Adrenal gland (tissue), 9 donors: ENCODE measurements at regions not wholly inside any gene's neighbourhood (a gene's known extent, or its start where the extent isn't known, plus 50 kb on each side); places are given as distances from the start of the nearest gene placed in this dataset.

Experiments
- DNase-seq, 7 donors: peaks; one replicate each; pipeline ENCODE4 v3.0.0-alpha.2; 2019 to 2020
- H3K27ac ChIP-seq, 5 donors: fragments of 200-600 bp; sonication (generic) in 4 of 5; 1 replicate in 3 of 5; 2 replicates in 2 of 5; pipeline versions ENCODE4 v1.5.1 to v1.8.0; 2016 to 2020; ENCODE audit warnings: mild to moderate bottlenecking in 1 of 5
- H3K27me3 ChIP-seq: fragments of 200-600 bp; 2 replicates; pipeline ENCODE4 v1.8.0; 2021
- H3K36me3 ChIP-seq, 2 donors: fragments of 200-600 bp; replicated peaks in 1 of 2; 1 replicate in 1 of 2; 2 replicates in 1 of 2; pipeline versions ENCODE4 v1.5.1 to v1.8.0; 2018 to 2022
- H3K4me1 ChIP-seq, 2 donors: fragments of 200-600 bp; replicated peaks in 1 of 2; 1 replicate in 1 of 2; 2 replicates in 1 of 2; pipeline versions ENCODE4 v1.5.1 to v1.8.0; 2018 to 2021
- H3K4me3 ChIP-seq, 4 donors: fragments of 200-600 bp; sonication (generic) in 3 of 4; one replicate each; pipeline ENCODE4 v1.5.1; 2016 to 2018
- H3K9me3 ChIP-seq, 3 donors: fragments of 200-600 bp; sonication (generic) in 1 of 3; replicated peaks in 1 of 3; 1 replicate in 2 of 3; 2 replicates in 1 of 3; pipeline versions ENCODE4 v1.5.1 to v1.8.0; 2016 to 2021
- POLR2A ChIP-seq, 2 donors: fragments of 450-650 bp; IDR thresholded peaks; one replicate each; pipeline ENCODE4 v1.6.1; 2017; ENCODE audit warnings: antibody characterized with exemption in 2 of 2, mild to moderate bottlenecking in 2 of 2, moderate library complexity in 1 of 2
- WGBS, 4 donors: extraction: QIAGEN DNeasy Blood & Tissue Kit in 2 of 4; methylation state at CpG; one replicate each; pipeline versions ENCODE4 v1.1.5 to v1.1.7; 2013 to 2017; 5-methylcytosine and 5-hydroxymethylcytosine counted together
- intact Hi-C, 2 donors: fragments of 100-400 bp; cut with DNase I; formaldehyde crosslinking; loops; one replicate each; pipeline versions ENCODE4 v1.14.1 to v1.15.0; 2022 to 2023
- TF ChIP-seq, protein P1 (sequence below), 6 experiments: fragments of 450-650 bp in 4 of 6; fragments of 200-600 bp in 2 of 6; sonication (generic) in 1 of 6; IDR thresholded peaks; 1 replicate in 5 of 6; 2 replicates in 1 of 6; pipeline versions ENCODE4 v1.5.1 to v1.8.0; 2016 to 2021; ENCODE audit warnings: antibody characterized with exemption in 6 of 6, mild to moderate bottlenecking in 2 of 6, moderate library complexity in 1 of 6
- donor health status: healthy with polysubstance abuse.
- donor health status: Bipolar disorder and iron deficiency.
- donor health status: DM: yes; HTN: yes; CAD: no.
- donor health status: DM: no; HTN: no; CAD: no.
- donor health status: DM: no; HTN: no; CAD: no.

DNA sequence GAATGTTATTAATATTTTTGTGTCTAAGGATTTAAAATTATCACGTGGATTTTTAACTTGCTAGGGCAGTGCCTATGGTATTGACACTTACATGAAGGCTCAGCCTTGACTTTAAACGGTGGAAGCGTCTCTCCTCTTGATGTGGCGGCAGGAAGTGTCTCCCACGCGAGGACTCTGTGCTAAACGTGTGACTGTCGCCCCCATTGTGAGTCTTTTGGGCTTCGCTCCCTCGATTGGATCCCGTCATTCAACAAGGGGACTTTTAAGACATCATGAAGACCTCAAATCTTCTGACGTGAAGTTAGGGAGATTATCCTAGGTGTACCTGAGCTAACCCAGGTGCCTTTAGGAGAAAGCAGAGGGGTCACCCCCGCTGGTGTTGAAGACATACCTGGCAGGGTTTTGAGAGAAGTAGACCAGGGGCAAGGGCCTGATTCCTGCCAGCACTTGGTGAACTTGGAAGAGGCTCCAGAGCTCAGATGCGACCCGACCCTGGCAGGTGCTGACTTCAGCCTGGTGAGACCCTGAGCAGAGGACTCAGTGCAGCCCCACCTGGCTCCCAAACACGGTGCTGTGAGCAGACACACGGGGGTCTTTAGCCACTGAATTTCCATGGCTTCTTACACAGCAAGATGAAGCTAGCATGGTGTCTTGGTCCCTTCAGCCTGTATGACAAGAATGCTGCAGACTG, 55.7 kb upstream of the IRX4 start:
- intact Hi-C loops, result no loop called here
- TF ChIP-seq, protein P1, sequence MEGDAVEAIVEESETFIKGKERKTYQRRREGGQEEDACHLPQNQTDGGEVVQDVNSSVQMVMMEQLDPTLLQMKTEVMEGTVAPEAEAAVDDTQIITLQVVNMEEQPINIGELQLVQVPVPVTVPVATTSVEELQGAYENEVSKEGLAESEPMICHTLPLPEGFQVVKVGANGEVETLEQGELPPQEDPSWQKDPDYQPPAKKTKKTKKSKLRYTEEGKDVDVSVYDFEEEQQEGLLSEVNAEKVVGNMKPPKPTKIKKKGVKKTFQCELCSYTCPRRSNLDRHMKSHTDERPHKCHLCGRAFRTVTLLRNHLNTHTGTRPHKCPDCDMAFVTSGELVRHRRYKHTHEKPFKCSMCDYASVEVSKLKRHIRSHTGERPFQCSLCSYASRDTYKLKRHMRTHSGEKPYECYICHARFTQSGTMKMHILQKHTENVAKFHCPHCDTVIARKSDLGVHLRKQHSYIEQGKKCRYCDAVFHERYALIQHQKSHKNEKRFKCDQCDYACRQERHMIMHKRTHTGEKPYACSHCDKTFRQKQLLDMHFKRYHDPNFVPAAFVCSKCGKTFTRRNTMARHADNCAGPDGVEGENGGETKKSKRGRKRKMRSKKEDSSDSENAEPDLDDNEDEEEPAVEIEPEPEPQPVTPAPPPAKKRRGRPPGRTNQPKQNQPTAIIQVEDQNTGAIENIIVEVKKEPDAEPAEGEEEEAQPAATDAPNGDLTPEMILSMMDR (IDR thresholded peaks at IDR 0.05), result no peak
- no peak for TF ChIP-seq POLR2A (IDR thresholded peaks at IDR 0.05)

DNA sequence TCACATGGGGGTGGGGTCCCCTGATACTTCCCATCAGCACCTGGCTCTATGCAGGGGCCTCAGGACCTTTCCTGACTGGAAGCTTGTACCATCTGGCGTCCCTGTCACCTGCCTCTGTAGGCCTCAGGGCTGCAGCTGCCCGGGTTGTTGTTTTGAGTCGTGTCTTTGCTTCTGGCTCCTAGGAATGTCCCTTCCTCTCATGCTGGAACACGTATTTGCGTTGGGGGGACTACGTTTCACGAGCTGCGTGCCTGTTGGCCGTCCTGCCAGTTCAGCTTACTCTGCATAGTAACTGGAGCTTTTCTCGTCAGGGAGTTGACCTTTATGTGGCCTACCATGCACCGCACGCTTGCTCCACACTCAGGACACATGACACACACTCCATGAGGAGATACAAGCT, 54.9 kb upstream of the IRX4 start:
- no peaks in the 10 kb centered on the region for H3K36me3 ChIP-seq
- no peaks in the 10 kb centered on the region for H3K9me3 ChIP-seq
- no peak for TF ChIP-seq POLR2A (IDR thresholded peaks at IDR 0.05)
- TF ChIP-seq, protein P1 (IDR thresholded peaks at IDR 0.05), result no peak
- H3K4me3 ChIP-seq, result no peak overlapping the region
- H3K4me1 ChIP-seq, result no peaks in the 10 kb centered on the region
- H3K27me3 ChIP-seq, result no peaks in the 10 kb centered on the region
- WGBS, 4 donors, result 79 to 85% (median 84%) methylated on average over 8 to 12 of the region's 12 CpGs
- intact Hi-C loops, result no loop called here
- DNase-seq, result no peak
- H3K27ac ChIP-seq, result no peak overlapping the region

More for the DNA sequence above, 55.7 kb upstream of the IRX4 start:
- Histone ChIP-seq H3K4me1 (no peaks in the 10 kb centered on the region), H3K4me3 (no peak overlapping the region), H3K9me3 (no peaks in the 10 kb centered on the region), H3K36me3 (no peaks in the 10 kb centered on the region), H3K27ac (no peak overlapping the region), H3K27me3 (no peaks in the 10 kb centered on the region)
- WGBS, 4 donors, result 76 to 85% (median 80%) methylated on average over 12 to 17 of the region's 17 CpGs
- no peak for DNase-seq

DNA sequence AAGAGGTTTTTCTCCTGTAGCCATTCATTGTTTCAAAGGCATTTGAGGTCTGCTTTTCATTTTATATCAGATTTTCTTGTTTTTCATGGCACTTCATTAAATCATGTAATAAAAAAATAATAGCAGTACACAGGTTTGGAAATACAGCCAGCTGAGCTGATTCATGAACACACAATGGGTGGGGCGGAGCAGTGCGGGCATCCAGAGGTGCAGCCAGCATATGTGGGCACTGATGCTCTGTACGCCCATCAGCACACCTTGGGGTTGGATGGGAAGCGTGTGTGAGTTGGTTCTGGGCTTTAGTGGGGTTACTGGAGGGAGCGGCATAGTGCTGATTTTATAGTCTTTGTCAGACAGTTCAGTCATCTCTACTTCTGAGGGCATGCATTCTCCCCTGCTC, 54.2 kb upstream of the IRX4 start:
- intact Hi-C loops, result no loop called here
- H3K27me3 ChIP-seq, result peaks cover 3% of the 10 kb centered on the region
- TF ChIP-seq, protein P1 (IDR thresholded peaks at IDR 0.05), result no peak
- no peak for TF ChIP-seq POLR2A (IDR thresholded peaks at IDR 0.05)

DNA sequence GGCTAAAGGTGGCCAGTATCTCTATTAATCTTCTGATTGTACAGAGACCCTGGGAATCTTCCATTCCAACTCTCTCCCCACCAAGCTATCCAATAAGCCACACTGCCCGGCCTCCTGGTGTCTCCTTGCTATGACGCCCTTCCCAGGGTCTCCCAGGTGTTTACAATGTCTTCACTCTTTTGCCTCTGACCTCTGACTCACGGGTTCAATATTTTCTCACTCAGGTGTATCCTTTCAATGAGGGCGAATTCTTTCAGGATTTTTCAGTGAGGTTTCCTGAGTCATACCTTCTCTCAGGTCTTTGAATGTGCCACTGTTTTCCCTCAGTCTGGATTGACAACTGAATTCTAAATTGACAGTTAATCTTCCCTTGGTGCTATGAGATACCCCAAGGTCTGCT, 53.7 kb upstream of the IRX4 start:
- 63 to 77% (median 70%) methylated on average over 4 of the region's 4 CpGs for WGBS, 4 donors

More for the DNA sequence above, 54.2 kb upstream of the IRX4 start:
- no peak overlapping the region for H3K4me3 ChIP-seq
- no peak overlapping the region for H3K27ac ChIP-seq
- no peak for DNase-seq
- H3K36me3 ChIP-seq, result no peaks in the 10 kb centered on the region
- H3K4me1 ChIP-seq, result no peaks in the 10 kb centered on the region
- WGBS, 4 donors, result 67 to 87% (median 79%) methylated on average over 5 of the region's 5 CpGs
- no peaks in the 10 kb centered on the region for H3K9me3 ChIP-seq

More for the DNA sequence above, 53.7 kb upstream of the IRX4 start:
- TF ChIP-seq, protein P1 (IDR thresholded peaks at IDR 0.05), result no peak
- no peak for TF ChIP-seq POLR2A (IDR thresholded peaks at IDR 0.05)
- no peak overlapping the region for H3K27ac ChIP-seq
- H3K4me1 ChIP-seq, result no peaks in the 10 kb centered on the region
- intact Hi-C loops, result no loop called here
- DNase-seq, result no peak
- no peaks in the 10 kb centered on the region for H3K36me3 ChIP-seq
- no peak overlapping the region for H3K4me3 ChIP-seq
- no peaks in the 10 kb centered on the region for H3K9me3 ChIP-seq
- H3K27me3 ChIP-seq, result peaks cover 8% of the 10 kb centered on the region
